Glutamatergic neuron (in vitro differentiated cells): ENCODE measurements at regions not wholly inside any gene's neighbourhood (a gene's known extent, or its start where the extent isn't known, plus 50 kb on each side); places are given as distances from the start of the nearest gene placed in this dataset.

Experiments used
- DNase-seq: peaks from one replicate; pipeline ENCODE4 v3.0.0; 2022
- H3K27ac Mint-ChIP-seq: one replicate; pipeline ENCODE4 v1.8.0; 2020; ENCODE audit warnings: mild to moderate bottlenecking, mixed read lengths, inconsistent platforms; ENCODE audit not compliant: unreplicated experiment
- H3K27me3 Mint-ChIP-seq: one replicate; pipeline ENCODE4 v1.8.0; 2020; ENCODE audit warnings: mild to moderate bottlenecking, moderate library complexity, mixed read lengths, inconsistent platforms; ENCODE audit not compliant: unreplicated experiment
- H3K36me3 Mint-ChIP-seq: one replicate; pipeline ENCODE4 v1.8.0; 2020; ENCODE audit warnings: mild to moderate bottlenecking, mixed read lengths, inconsistent platforms; ENCODE audit not compliant: unreplicated experiment
- H3K4me1 Mint-ChIP-seq: one replicate; pipeline ENCODE4 v1.8.0; 2020; ENCODE audit warnings: mild to moderate bottlenecking, low read depth, mixed read lengths, inconsistent platforms; ENCODE audit not compliant: unreplicated experiment
- H3K4me3 Mint-ChIP-seq: one replicate; pipeline ENCODE4 v1.8.0; 2020; ENCODE audit warnings: mild to moderate bottlenecking, mixed read lengths, inconsistent platforms; ENCODE audit not compliant: unreplicated experiment
- H3K9me3 Mint-ChIP-seq: one replicate; pipeline ENCODE4 v1.8.0; 2020; ENCODE audit warnings: mild to moderate bottlenecking, moderate library complexity, mixed read lengths, inconsistent platforms; ENCODE audit not compliant: unreplicated experiment
- CTCF ChIP-seq: fragments of 200-600 bp; sonication (generic); IDR thresholded peaks from one replicate; pipeline ENCODE4 v1.5.0; 2021; ENCODE audit not compliant: partially characterized antibody, unreplicated experiment

- Mint-ChIP-seq H3K27ac (no peak overlapping the region), H3K36me3 (peaks cover 12% of the 10 kb centered on the region), H3K4me1 (peaks cover 9% of the 10 kb centered on the region), H3K9me3 (peaks cover 3% of the 10 kb centered on the region), H3K4me3 (no peak overlapping the region), H3K27me3 (no peaks in the 10 kb centered on the region)
- DNase-seq: no peak
- TF ChIP-seq CTCF: no peak
Measured at GRCh38 chr5:124606543-124606942, 139.9 kb downstream of the ZNF608 start.

- DNase-seq: no peak
- Mint-ChIP-seq H3K36me3 (peaks cover 12% of the 10 kb centered on the region), H3K4me1 (peaks cover 9% of the 10 kb centered on the region), H3K27me3 (no peaks in the 10 kb centered on the region), H3K4me3 (no peak overlapping the region), H3K27ac (no peak overlapping the region), H3K9me3 (peaks cover 3% of the 10 kb centered on the region)
- TF ChIP-seq CTCF: no peak
Measured at GRCh38 chr5:124606093-124606492, 140.3 kb downstream of the ZNF608 start.

GRCh38 chr5:124605541-124605940, 140.9 kb downstream of the ZNF608 start:
- Mint-ChIP-seq H3K27ac (no peak overlapping the region), H3K4me1 (peaks cover 9% of the 10 kb centered on the region), H3K27me3 (no peaks in the 10 kb centered on the region), H3K36me3 (peaks cover 12% of the 10 kb centered on the region), H3K9me3 (peaks cover 3% of the 10 kb centered on the region), H3K4me3 (no peak overlapping the region)
- TF ChIP-seq CTCF: no peak
- DNase-seq: no peak

- H3K36me3 Mint-ChIP-seq: peaks cover 12% of the 10 kb centered on the region
- H3K27ac Mint-ChIP-seq: no peak overlapping the region
- no peak for DNase-seq
- TF ChIP-seq CTCF: no peak
- peaks cover 3% of the 10 kb centered on the region for H3K9me3 Mint-ChIP-seq
- H3K4me1 Mint-ChIP-seq: peaks cover 16% of the 10 kb centered on the region
- H3K27me3 Mint-ChIP-seq: no peaks in the 10 kb centered on the region
- no peak overlapping the region for H3K4me3 Mint-ChIP-seq
Measured at GRCh38 chr5:124604419-124604818, 142.0 kb downstream of the ZNF608 start.

GRCh38 chr5:124602925-124603650, 143.4 kb downstream of the ZNF608 start:
- peaks cover 5% of the 10 kb centered on the region for H3K36me3 Mint-ChIP-seq
- H3K4me1 Mint-ChIP-seq: peaks cover 19% of the 10 kb centered on the region
- no peaks in the 10 kb centered on the region for H3K27me3 Mint-ChIP-seq
- H3K9me3 Mint-ChIP-seq: peaks cover 3% of the 10 kb centered on the region
- no peak overlapping the region for H3K27ac Mint-ChIP-seq
- no peak for DNase-seq
- TF ChIP-seq CTCF: no peak
- no peak overlapping the region for H3K4me3 Mint-ChIP-seq
